ENCODE measurements at regions not wholly inside any gene's neighbourhood (a gene's known extent, or its start where the extent isn't known, plus 50 kb on each side); places are given as distances from the start of the nearest gene placed in this dataset.

DNA sequence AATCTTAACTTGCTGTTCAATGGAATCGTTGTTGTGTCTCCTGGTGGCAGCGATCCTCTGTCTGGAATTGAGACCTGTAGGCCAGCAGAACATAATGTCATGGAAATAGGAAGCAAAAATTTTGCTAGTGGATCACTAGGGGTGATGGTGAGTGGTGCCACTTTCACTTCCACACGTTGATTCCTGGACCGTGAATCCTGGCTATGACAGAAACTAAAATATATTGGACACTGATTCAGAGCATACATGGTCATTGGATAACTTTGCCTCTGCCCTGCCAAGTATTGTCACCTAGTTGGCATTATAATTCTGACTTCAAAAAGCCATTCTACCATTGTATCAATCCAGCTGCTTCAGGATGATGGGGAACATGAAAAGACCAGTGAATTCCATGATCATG, 353.2 kb downstream of the IRX1 start:
- Mint-ChIP-seq H3K4me3 (ENCODE audit: unreplicated experiment) (no peak overlapping the region), H3K9me3 (ENCODE audit: unreplicated experiment) (no peaks in the 10 kb centered on the region), H3K27me3 (ENCODE audit: insufficient read depth, unreplicated experiment) (no peaks in the 10 kb centered on the region), H3K27ac (ENCODE audit: unreplicated experiment) (no peak overlapping the region), H3K4me1 (ENCODE audit: low read depth, unreplicated experiment) (no peaks in the 10 kb centered on the region), H3K36me3 (ENCODE audit: insufficient read depth, unreplicated experiment) (no peaks in the 10 kb centered on the region)
- H3K36me3 ChIP-seq (ENCODE audit: control insufficient read depth, insufficient read depth, low read length), result no peaks in the 10 kb centered on the region
- no peaks in the 10 kb centered on the region for H3K4me1 ChIP-seq
- no peaks in the 10 kb centered on the region for H3K27me3 ChIP-seq (replicated peaks; ENCODE audit: control insufficient read depth, insufficient read depth, low read length)
- H3K9me3 ChIP-seq, result no peaks in the 10 kb centered on the region
- no peak for DNase-seq
- ChIA-PET CTCF (no interaction called here), POLR2A (no interaction called here)
- no peak overlapping the region for H3K4me3 ChIP-seq (ENCODE audit: low read depth, low read length)
- TF ChIP-seq, protein P1, sequence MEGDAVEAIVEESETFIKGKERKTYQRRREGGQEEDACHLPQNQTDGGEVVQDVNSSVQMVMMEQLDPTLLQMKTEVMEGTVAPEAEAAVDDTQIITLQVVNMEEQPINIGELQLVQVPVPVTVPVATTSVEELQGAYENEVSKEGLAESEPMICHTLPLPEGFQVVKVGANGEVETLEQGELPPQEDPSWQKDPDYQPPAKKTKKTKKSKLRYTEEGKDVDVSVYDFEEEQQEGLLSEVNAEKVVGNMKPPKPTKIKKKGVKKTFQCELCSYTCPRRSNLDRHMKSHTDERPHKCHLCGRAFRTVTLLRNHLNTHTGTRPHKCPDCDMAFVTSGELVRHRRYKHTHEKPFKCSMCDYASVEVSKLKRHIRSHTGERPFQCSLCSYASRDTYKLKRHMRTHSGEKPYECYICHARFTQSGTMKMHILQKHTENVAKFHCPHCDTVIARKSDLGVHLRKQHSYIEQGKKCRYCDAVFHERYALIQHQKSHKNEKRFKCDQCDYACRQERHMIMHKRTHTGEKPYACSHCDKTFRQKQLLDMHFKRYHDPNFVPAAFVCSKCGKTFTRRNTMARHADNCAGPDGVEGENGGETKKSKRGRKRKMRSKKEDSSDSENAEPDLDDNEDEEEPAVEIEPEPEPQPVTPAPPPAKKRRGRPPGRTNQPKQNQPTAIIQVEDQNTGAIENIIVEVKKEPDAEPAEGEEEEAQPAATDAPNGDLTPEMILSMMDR (IDR thresholded peaks at IDR 0.05; ENCODE audit: insufficient read depth in 1 of 2, low read depth in 1 of 2, low read length in 1 of 2, severe bottlenecking in 1 of 2, unreplicated experiment in 1 of 2), result no peak
- BruUV-seq (replicated peaks), result no TSS peak
- intact Hi-C loops (cut with micrococcal nuclease; ENCODE audit: unreplicated experiment), result no loop called here

DNA sequence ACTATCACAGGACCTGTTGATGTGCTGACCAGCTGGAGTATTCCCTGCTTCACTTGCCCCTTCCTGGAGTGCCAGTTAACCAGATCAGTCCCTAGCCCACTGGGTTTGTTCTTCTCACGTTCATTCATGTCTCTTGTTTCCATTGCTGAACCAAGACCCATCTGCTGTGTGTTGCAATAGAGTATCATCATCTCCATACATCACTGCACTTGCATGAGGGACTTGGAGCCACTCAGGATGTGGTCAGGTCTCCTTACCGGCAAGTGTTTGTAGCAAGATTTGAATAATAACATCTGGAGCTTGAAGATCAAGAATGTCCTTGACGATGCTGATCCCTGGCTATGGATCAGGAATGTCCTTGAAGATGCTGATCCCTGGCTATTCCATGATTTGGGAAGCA, 358.6 kb downstream of the IRX1 start:
- POLR2A ChIA-PET, result no interaction called here
- Mint-ChIP-seq H3K36me3 (ENCODE audit: insufficient read depth, unreplicated experiment) (no peaks in the 10 kb centered on the region), H3K9me3 (ENCODE audit: unreplicated experiment) (peaks cover 15% of the 10 kb centered on the region), H3K27me3 (ENCODE audit: insufficient read depth, unreplicated experiment) (no peaks in the 10 kb centered on the region), H3K4me1 (ENCODE audit: low read depth, unreplicated experiment) (no peaks in the 10 kb centered on the region), H3K27ac (ENCODE audit: unreplicated experiment) (no peak overlapping the region), H3K4me3 (ENCODE audit: unreplicated experiment) (no peak overlapping the region)
- H3K4me3 ChIP-seq (ENCODE audit: low read depth, low read length), result no peak overlapping the region
- TF ChIP-seq, protein P1 (IDR thresholded peaks at IDR 0.05; ENCODE audit: insufficient read depth in 1 of 2, low read depth in 1 of 2, low read length in 1 of 2, severe bottlenecking in 1 of 2, unreplicated experiment in 1 of 2), result no peak
- CTCF ChIA-PET, result no interaction called here
- BruUV-seq (replicated peaks), result no TSS peak
- no peaks in the 10 kb centered on the region for H3K36me3 ChIP-seq (ENCODE audit: control insufficient read depth, insufficient read depth, low read length)
- no peaks in the 10 kb centered on the region for H3K27me3 ChIP-seq (replicated peaks; ENCODE audit: control insufficient read depth, insufficient read depth, low read length)
- H3K9me3 ChIP-seq, result no peaks in the 10 kb centered on the region
- DNase-seq, result no peak
- no peaks in the 10 kb centered on the region for H3K4me1 ChIP-seq
- intact Hi-C loops (cut with micrococcal nuclease; ENCODE audit: unreplicated experiment), result no loop called here

DNA sequence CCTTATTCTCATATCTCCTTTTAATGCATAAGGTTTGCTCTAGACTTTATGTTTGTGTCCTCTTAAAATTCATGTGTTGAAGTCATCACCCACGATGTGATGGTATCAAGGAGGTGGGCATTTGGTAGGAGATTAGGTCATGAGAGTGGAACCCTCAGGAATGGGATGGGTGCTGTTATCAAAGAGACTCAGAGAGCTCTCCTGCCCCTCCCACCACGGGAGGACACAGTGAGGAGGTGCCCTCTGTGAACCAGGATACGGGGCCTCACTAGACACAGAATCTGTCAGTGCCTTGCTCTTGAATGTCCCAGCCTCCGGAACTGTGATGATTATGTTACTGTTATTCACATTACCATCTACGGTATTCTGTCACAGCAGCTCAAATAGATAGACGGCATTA, 359.0 kb downstream of the IRX1 start:
- TF ChIP-seq, protein P1 (IDR thresholded peaks at IDR 0.05; ENCODE audit: insufficient read depth in 1 of 2, low read depth in 1 of 2, low read length in 1 of 2, severe bottlenecking in 1 of 2, unreplicated experiment in 1 of 2), result no peak
- Histone ChIP-seq H3K27me3 (replicated peaks; ENCODE audit: control insufficient read depth, insufficient read depth, low read length) (no peaks in the 10 kb centered on the region), H3K36me3 (ENCODE audit: control insufficient read depth, insufficient read depth, low read length) (no peaks in the 10 kb centered on the region), H3K9me3 (no peaks in the 10 kb centered on the region), H3K4me3 (ENCODE audit: low read depth, low read length) (no peak overlapping the region), H3K4me1 (no peaks in the 10 kb centered on the region)
- POLR2A ChIA-PET, result no interaction called here
- CTCF ChIA-PET, result no interaction called here
- Mint-ChIP-seq H3K4me3 (ENCODE audit: unreplicated experiment) (no peak overlapping the region), H3K27ac (ENCODE audit: unreplicated experiment) (no peak overlapping the region), H3K9me3 (ENCODE audit: unreplicated experiment) (peaks cover 16% of the 10 kb centered on the region), H3K4me1 (ENCODE audit: low read depth, unreplicated experiment) (no peaks in the 10 kb centered on the region), H3K36me3 (ENCODE audit: insufficient read depth, unreplicated experiment) (no peaks in the 10 kb centered on the region), H3K27me3 (ENCODE audit: insufficient read depth, unreplicated experiment) (no peaks in the 10 kb centered on the region)
- no TSS peak for BruUV-seq (replicated peaks)
- intact Hi-C loops (cut with micrococcal nuclease; ENCODE audit: unreplicated experiment), result no loop called here
- DNase-seq, result no peak

Measured in Caco-2 (cell line).